ENCODE measurements at regions not wholly inside any gene's neighbourhood (a gene's known extent, or its start where the extent isn't known, plus 50 kb on each side); places are given as distances from the start of the nearest gene placed in this dataset.

- no peak for TF ChIP-seq EZH2 (IDR thresholded peaks at IDR 0.05; ENCODE audit: insufficient read depth, poor library complexity, severe bottlenecking)
- no peak for TF ChIP-seq EZH2phosphoT487 (IDR thresholded peaks at IDR 0.05; ENCODE audit: insufficient read depth, low read depth)
Observed at GRCh38 chr21:17279663-17280062, 233.2 kb upstream of the CXADR start.

Data from GM23248 (cell line).